ENCODE measurements at regions not wholly inside any gene's neighbourhood (a gene's known extent, or its start where the extent isn't known, plus 50 kb on each side); places are given as distances from the start of the nearest gene placed in this dataset.

GRCh38 chr16:59179446-59180082 lies 445.4 kb upstream of the GOT2 start:
- no peaks in the 10 kb centered on the region for H3K36me3 ChIP-seq (ENCODE audit: control insufficient read depth, insufficient read depth, low read length)
- no peaks in the 10 kb centered on the region for H3K27me3 ChIP-seq (replicated peaks; ENCODE audit: control insufficient read depth, insufficient read depth, low read length)
- DNase-seq (ENCODE audit: extremely low read depth, insufficient read length): no peak
- TF ChIP-seq CTCF (IDR thresholded peaks at IDR 0.05; ENCODE audit: insufficient read depth, low read length, poor library complexity, severe bottlenecking): no peak
- no peak overlapping the region for H3K4me3 ChIP-seq (replicated peaks; ENCODE audit: low read depth, low read length)

GRCh38 chr16:59173408-59173831 lies 439.3 kb upstream of the GOT2 start:
- Histone ChIP-seq H3K36me3 (ENCODE audit: control insufficient read depth, insufficient read depth, low read length) (no peaks in the 10 kb centered on the region), H3K27me3 (replicated peaks; ENCODE audit: control insufficient read depth, insufficient read depth, low read length) (no peaks in the 10 kb centered on the region), H3K4me3 (replicated peaks; ENCODE audit: low read depth, low read length) (no peak overlapping the region)
- TF ChIP-seq CTCF (IDR thresholded peaks at IDR 0.05; ENCODE audit: insufficient read depth, low read length, poor library complexity, severe bottlenecking): no peak
- no peak for DNase-seq (ENCODE audit: extremely low read depth, insufficient read length)

GRCh38 chr16:59170099-59170712 lies 436.1 kb upstream of the GOT2 start:
- Histone ChIP-seq H3K36me3 (ENCODE audit: control insufficient read depth, insufficient read depth, low read length) (no peaks in the 10 kb centered on the region), H3K4me3 (replicated peaks; ENCODE audit: low read depth, low read length) (no peak overlapping the region), H3K27me3 (replicated peaks; ENCODE audit: control insufficient read depth, insufficient read depth, low read length) (no peaks in the 10 kb centered on the region)
- no peak for TF ChIP-seq CTCF (IDR thresholded peaks at IDR 0.05; ENCODE audit: insufficient read depth, low read length, poor library complexity, severe bottlenecking)
- no peak for DNase-seq (ENCODE audit: extremely low read depth, insufficient read length)

- no peak for TF ChIP-seq CTCF (IDR thresholded peaks at IDR 0.05; ENCODE audit: insufficient read depth, low read length, poor library complexity, severe bottlenecking)
- no peak overlapping the region for H3K4me3 ChIP-seq (replicated peaks; ENCODE audit: low read depth, low read length)
- no peaks in the 10 kb centered on the region for H3K27me3 ChIP-seq (replicated peaks; ENCODE audit: control insufficient read depth, insufficient read depth, low read length)
- no peak for DNase-seq (ENCODE audit: extremely low read depth, insufficient read length)
- no peaks in the 10 kb centered on the region for H3K36me3 ChIP-seq (ENCODE audit: control insufficient read depth, insufficient read depth, low read length)
Observed at GRCh38 chr16:59169168-59169567, 435.1 kb upstream of the GOT2 start.

- no peak for DNase-seq (ENCODE audit: extremely low read depth, insufficient read length)
- H3K27me3 ChIP-seq (replicated peaks; ENCODE audit: control insufficient read depth, insufficient read depth, low read length): no peaks in the 10 kb centered on the region
- H3K36me3 ChIP-seq (ENCODE audit: control insufficient read depth, insufficient read depth, low read length): no peaks in the 10 kb centered on the region
- no peak overlapping the region for H3K4me3 ChIP-seq (replicated peaks; ENCODE audit: low read depth, low read length)
- TF ChIP-seq CTCF (IDR thresholded peaks at IDR 0.05; ENCODE audit: insufficient read depth, low read length, poor library complexity, severe bottlenecking): no peak
Observed at GRCh38 chr16:59168461-59169114, 434.5 kb upstream of the GOT2 start.

Measured in GM06990 (cell line).